ENCODE measurements at regions not wholly inside any gene's neighbourhood (a gene's known extent, or its start where the extent isn't known, plus 50 kb on each side); places are given as distances from the start of the nearest gene placed in this dataset.

DNA sequence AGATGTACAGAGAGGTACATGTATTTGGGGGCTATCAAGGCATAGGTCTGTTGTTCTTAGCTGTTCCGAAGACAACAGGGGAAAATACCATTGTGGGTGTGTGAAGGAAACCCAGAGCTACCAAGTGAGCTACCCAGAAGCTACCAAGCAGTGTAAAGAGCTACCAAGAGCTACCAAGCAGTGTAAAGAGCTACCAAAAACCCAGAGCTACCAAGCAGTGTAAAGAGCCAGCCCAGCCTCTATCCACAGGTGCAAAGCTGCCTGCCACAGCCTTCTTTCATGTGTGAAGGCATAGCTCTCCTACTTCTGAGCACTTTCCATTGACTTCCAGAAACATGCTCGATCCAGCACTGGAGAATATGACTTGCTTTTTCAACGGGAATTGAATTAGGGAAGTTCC lies 145.7 kb downstream of the AKAP11 start:
- no peaks in the 10 kb centered on the region for H3K27me3 ChIP-seq (ENCODE audit: insufficient read depth, low read length, poor library complexity, severe bottlenecking)
- no peaks in the 10 kb centered on the region for H3K9me3 ChIP-seq (ENCODE audit: insufficient read depth, low read depth, low read length)
- no peaks in the 10 kb centered on the region for H3K4me1 ChIP-seq (ENCODE audit: insufficient read depth, low read length, poor library complexity, severe bottlenecking)
- no peaks in the 10 kb centered on the region for H3K36me3 ChIP-seq (ENCODE audit: insufficient read depth, low read length)
- H4K20me1 ChIP-seq (ENCODE audit: insufficient read depth, low read length, poor library complexity, severe bottlenecking): no peaks in the 10 kb centered on the region
- no peaks in the 10 kb centered on the region for H3K9me2 ChIP-seq (replicated peaks; ENCODE audit: low read depth, low read length)
- H3K79me2 ChIP-seq (ENCODE audit: insufficient read depth, low read length): no peaks in the 10 kb centered on the region
- no peak overlapping the region for H2AFZ ChIP-seq (ENCODE audit: low read length)
- H3F3A ChIP-seq (ENCODE audit: low read depth): no peaks in the 10 kb centered on the region
- no peak overlapping the region for H3K9ac ChIP-seq (ENCODE audit: low read depth, low read length, poor library complexity, severe bottlenecking)
- TF ChIP-seq EZH2phosphoT487 (IDR thresholded peaks at IDR 0.05; ENCODE audit: borderline replicate concordance): no peak
- TF ChIP-seq CTCF (conservative IDR thresholded peaks at IDR 0.05; ENCODE audit: low read length): no peak
- no peak overlapping the region for H3K4me3 ChIP-seq (ENCODE audit: low read length, poor library complexity, severe bottlenecking)
- no peak overlapping the region for H3K4me2 ChIP-seq (ENCODE audit: low read depth, low read length, poor library complexity, severe bottlenecking)

DNA sequence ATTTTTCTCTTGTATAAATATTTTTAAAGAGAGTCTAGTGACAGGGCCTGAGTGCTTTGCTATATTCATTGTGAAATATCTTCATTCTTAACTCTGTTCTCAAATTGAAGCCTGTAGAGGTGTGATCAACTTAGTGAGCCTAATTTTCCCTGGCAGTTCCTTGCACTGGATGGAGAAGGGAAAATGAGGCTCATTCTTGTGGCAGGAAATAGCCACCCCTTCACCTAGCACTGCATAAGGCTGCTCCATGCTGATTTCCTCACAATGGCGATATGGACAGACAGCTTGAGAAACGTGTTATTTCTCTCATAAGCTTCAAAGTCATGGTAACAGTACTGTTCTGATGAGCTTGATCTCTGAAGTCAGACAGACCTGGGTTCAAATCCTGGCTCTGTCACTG lies 146.2 kb downstream of the AKAP11 start:
- H3K79me2 ChIP-seq (ENCODE audit: insufficient read depth, low read length): no peaks in the 10 kb centered on the region
- H2AFZ ChIP-seq (ENCODE audit: low read length): no peak overlapping the region
- H3F3A ChIP-seq (ENCODE audit: low read depth): no peaks in the 10 kb centered on the region
- no peak overlapping the region for H3K4me3 ChIP-seq (ENCODE audit: low read length, poor library complexity, severe bottlenecking)
- no peak overlapping the region for H3K9ac ChIP-seq (ENCODE audit: low read depth, low read length, poor library complexity, severe bottlenecking)
- no peak overlapping the region for H3K4me2 ChIP-seq (ENCODE audit: low read depth, low read length, poor library complexity, severe bottlenecking)
- H3K4me1 ChIP-seq (ENCODE audit: insufficient read depth, low read length, poor library complexity, severe bottlenecking): no peaks in the 10 kb centered on the region
- no peaks in the 10 kb centered on the region for H3K9me2 ChIP-seq (replicated peaks; ENCODE audit: low read depth, low read length)
- no peaks in the 10 kb centered on the region for H3K27me3 ChIP-seq (ENCODE audit: insufficient read depth, low read length, poor library complexity, severe bottlenecking)
- TF ChIP-seq CTCF (conservative IDR thresholded peaks at IDR 0.05; ENCODE audit: low read length) (no peak), EZH2phosphoT487 (IDR thresholded peaks at IDR 0.05; ENCODE audit: borderline replicate concordance) (no peak)
- H4K20me1 ChIP-seq (ENCODE audit: insufficient read depth, low read length, poor library complexity, severe bottlenecking): no peaks in the 10 kb centered on the region
- H3K9me3 ChIP-seq (ENCODE audit: insufficient read depth, low read depth, low read length): no peaks in the 10 kb centered on the region
- no peaks in the 10 kb centered on the region for H3K36me3 ChIP-seq (ENCODE audit: insufficient read depth, low read length)

DNA sequence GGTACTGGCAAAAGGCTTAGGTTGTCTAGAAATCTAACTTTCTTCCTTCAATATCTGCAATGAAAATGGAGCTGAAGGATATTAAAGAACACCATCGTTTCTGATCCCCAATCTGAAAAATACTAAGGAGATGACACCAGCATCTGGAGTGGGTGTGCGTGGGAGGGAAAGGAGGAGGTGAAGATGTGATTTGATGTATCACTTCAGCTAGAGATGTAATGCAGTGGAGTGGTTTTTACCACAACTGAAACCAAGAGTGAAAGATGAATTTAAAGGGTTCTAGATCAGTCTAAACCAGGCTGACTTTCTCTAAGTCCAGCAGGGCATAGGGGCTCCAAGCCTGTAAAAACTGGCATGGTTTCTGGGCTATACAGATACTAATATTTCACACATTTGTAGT lies 148.4 kb downstream of the AKAP11 start:
- no peak for TF ChIP-seq EZH2phosphoT487 (IDR thresholded peaks at IDR 0.05; ENCODE audit: borderline replicate concordance)
- no peak for TF ChIP-seq CTCF (conservative IDR thresholded peaks at IDR 0.05; ENCODE audit: low read length)
- H3K9me2 ChIP-seq (replicated peaks; ENCODE audit: low read depth, low read length): no peaks in the 10 kb centered on the region
- H3K9ac ChIP-seq (ENCODE audit: low read depth, low read length, poor library complexity, severe bottlenecking): no peak overlapping the region
- H4K20me1 ChIP-seq (ENCODE audit: insufficient read depth, low read length, poor library complexity, severe bottlenecking): no peaks in the 10 kb centered on the region
- H3K4me2 ChIP-seq (ENCODE audit: low read depth, low read length, poor library complexity, severe bottlenecking): no peak overlapping the region
- no peaks in the 10 kb centered on the region for H3K27me3 ChIP-seq (ENCODE audit: insufficient read depth, low read length, poor library complexity, severe bottlenecking)
- no peaks in the 10 kb centered on the region for H3K4me1 ChIP-seq (ENCODE audit: insufficient read depth, low read length, poor library complexity, severe bottlenecking)
- no peak overlapping the region for H3K4me3 ChIP-seq (ENCODE audit: low read length, poor library complexity, severe bottlenecking)
- H3K9me3 ChIP-seq (ENCODE audit: insufficient read depth, low read depth, low read length): peaks cover 7% of the 10 kb centered on the region; the same call in 1 of the 2 replicates
- H3K79me2 ChIP-seq (ENCODE audit: insufficient read depth, low read length): no peaks in the 10 kb centered on the region
- no peak overlapping the region for H2AFZ ChIP-seq (ENCODE audit: low read length)
- H3K36me3 ChIP-seq (ENCODE audit: insufficient read depth, low read length): no peaks in the 10 kb centered on the region
- no peaks in the 10 kb centered on the region for H3F3A ChIP-seq (ENCODE audit: low read depth)

Data from Loucy (cell line).